Neural cell (in vitro differentiated cells): ENCODE measurements at regions not wholly inside any gene's neighbourhood (a gene's known extent, or its start where the extent isn't known, plus 50 kb on each side); places are given as distances from the start of the nearest gene placed in this dataset.

Source experiments
- H2AFZ ChIP-seq: fragments of 200-600, 300-800 bp; sonication (generic), shearing (Covaris generic); 2 replicates; pipeline ENCODE4 v1.6.0; 2014; ENCODE audit warnings: low read depth, mild to moderate bottlenecking, antibody characterized with exemption, low read length, moderate library complexity
- H3F3A ChIP-seq: fragments of 200-600 bp; shearing (Covaris generic); 2 replicates; pipeline ENCODE4 v1.6.1; 2016; ENCODE audit warnings: mild to moderate bottlenecking, moderate library complexity, mixed read lengths, antibody characterized with exemption, low read length; ENCODE audit not compliant: insufficient read depth, poor library complexity, severe bottlenecking
- H3K27ac ChIP-seq: fragments of 200-600, 300-800 bp; sonication (generic), shearing (Covaris generic); 2 replicates; pipeline ENCODE4 v1.5.1; 2014; ENCODE audit warnings: mild to moderate bottlenecking, low read length, moderate library complexity
- H3K27me3 ChIP-seq: fragments of 300-800, 200-600 bp; sonication (generic), shearing (Covaris generic); 2 replicates; pipeline ENCODE4 v1.6.0; 2014; ENCODE audit warnings: mild to moderate bottlenecking, low read depth, low read length, moderate library complexity; ENCODE audit not compliant: insufficient read depth
- H3K36me3 ChIP-seq: fragments of 300-800, 200-600 bp; sonication (generic), shearing (Covaris generic); 2 replicates; pipeline ENCODE4 v1.5.1; 2014; ENCODE audit warnings: mild to moderate bottlenecking, antibody characterized with exemption, low read length, moderate library complexity; ENCODE audit not compliant: insufficient read depth
- H3K4me2 ChIP-seq: fragments of 300-800, 200-600 bp; sonication (generic), shearing (Covaris generic); 2 replicates; pipeline ENCODE4 v1.6.0; 2014; ENCODE audit warnings: mild to moderate bottlenecking, low read length
- H3K4me3 ChIP-seq: fragments of 300-800, 200-600 bp; sonication (generic), shearing (Covaris generic); 2 replicates; pipeline ENCODE4 v1.5.1; 2014; ENCODE audit warnings: mild to moderate bottlenecking, low read length, moderate library complexity
- H3K79me2 ChIP-seq: fragments of 200-600 bp; shearing (Covaris generic); replicated peaks from 2 replicates; pipeline ENCODE4 v1.6.0; 2014; ENCODE audit warnings: mild to moderate bottlenecking, low read length, moderate library complexity; ENCODE audit not compliant: insufficient read depth
- H3K9ac ChIP-seq: fragments of 300-800, 200-600 bp; sonication (generic), shearing (Covaris generic); 2 replicates; pipeline ENCODE4 v1.6.1; 2016; ENCODE audit warnings: mild to moderate bottlenecking, low read length, mixed read lengths
- H3K9me2 ChIP-seq: fragments of 200-600 bp; shearing (Covaris generic); 2 replicates; pipeline ENCODE4 v1.6.1; 2016; ENCODE audit warnings: mild to moderate bottlenecking, low read length, mixed read lengths; ENCODE audit not compliant: insufficient read depth
- H3K9me3 ChIP-seq: fragments of 200-600, 300-800 bp; sonication (generic), shearing (Covaris generic); 2 replicates; pipeline ENCODE4 v1.6.1; 2016; ENCODE audit warnings: mild to moderate bottlenecking, mixed run types, low read length, moderate library complexity, mixed read lengths
- H4K20me1 ChIP-seq: fragments of 200-600 bp; shearing (Covaris generic); 2 replicates; pipeline ENCODE4 v1.6.1; 2016; ENCODE audit warnings: mild to moderate bottlenecking, mixed run types; ENCODE audit not compliant: insufficient read depth
- CTCF ChIP-seq: fragments of 450-650 bp; IDR thresholded peaks from 2 replicates; pipeline ENCODE4 v1.5.1; 2014; ENCODE audit warnings: antibody characterized with exemption, mild to moderate bottlenecking, moderate library complexity; ENCODE audit not compliant: poor library complexity, severe bottlenecking
- EP300 ChIP-seq: fragments of 450-650 bp; conservative IDR thresholded peaks from 2 replicates; pipeline ENCODE4 v1.6.1; 2014; ENCODE audit warnings: antibody characterized with exemption, mild to moderate bottlenecking, moderate library complexity; ENCODE audit not compliant: poor library complexity, severe bottlenecking
- EZH2 ChIP-seq: fragments of 200-600, 300-800 bp; shearing (Covaris generic), sonication (generic); IDR thresholded peaks from 2 replicates; pipeline ENCODE4 v1.6.1; 2014; ENCODE audit warnings: antibody characterized with exemption, low read length, borderline replicate concordance, mild to moderate bottlenecking; ENCODE audit not compliant: insufficient read depth, poor library complexity, severe bottlenecking
- MXI1 ChIP-seq: fragments of 450-650 bp; conservative IDR thresholded peaks from 2 replicates; pipeline ENCODE4 v1.6.1; 2014; ENCODE audit warnings: antibody characterized with exemption, mild to moderate bottlenecking; ENCODE audit not compliant: poor library complexity, severe bottlenecking
- POLR2AphosphoS5 ChIP-seq: IDR thresholded peaks from 2 replicates; pipeline ENCODE4 v1.6.1; 2012
- RAD21 ChIP-seq: fragments of 450-650 bp; conservative IDR thresholded peaks from 2 replicates; pipeline ENCODE4 v1.6.1; 2014; ENCODE audit warnings: antibody characterized with exemption, mild to moderate bottlenecking, moderate library complexity
- REST ChIP-seq: IDR thresholded peaks from 2 replicates; pipeline ENCODE4 v1.6.1; 2012; ENCODE audit warnings: borderline replicate concordance
- SMC3 ChIP-seq: fragments of 450-650 bp; conservative IDR thresholded peaks from 2 replicates; pipeline ENCODE4 v1.6.1; 2014; ENCODE audit warnings: antibody characterized with exemption, mild to moderate bottlenecking, moderate library complexity; ENCODE audit not compliant: poor library complexity
- TAF1 ChIP-seq: IDR thresholded peaks from 2 replicates; pipeline ENCODE4 v1.6.1; 2012; ENCODE audit warnings: low read depth

DNA sequence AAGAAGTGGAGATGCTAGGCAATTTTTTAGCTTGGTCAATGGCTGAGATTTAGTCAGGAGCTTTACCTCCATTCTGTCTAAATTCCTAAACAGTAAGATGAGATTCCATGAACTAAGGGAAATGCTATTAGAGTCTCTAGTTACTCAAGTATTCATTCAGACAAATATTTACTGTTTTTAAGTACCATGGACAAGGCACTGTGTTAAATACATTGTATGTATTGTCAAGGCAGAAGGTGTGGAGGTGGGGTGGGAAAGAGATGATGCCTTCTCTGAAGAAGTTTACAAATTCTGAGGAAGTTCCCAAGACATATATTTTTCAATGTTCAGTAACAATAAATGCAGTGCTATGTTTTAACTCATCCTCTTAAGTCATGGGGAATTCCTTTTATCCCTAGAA is 459.9 kb upstream of the NMUR2 start:
- no peaks in the 10 kb centered on the region for H3K9me3 ChIP-seq
- H3K4me3 ChIP-seq: no peak overlapping the region
- no peak overlapping the region for H2AFZ ChIP-seq
- no peaks in the 10 kb centered on the region for H3K9me2 ChIP-seq
- no peaks in the 10 kb centered on the region for H3F3A ChIP-seq
- no peak overlapping the region for H3K27ac ChIP-seq
- H3K4me2 ChIP-seq: no peak overlapping the region
- H3K27me3 ChIP-seq: no peaks in the 10 kb centered on the region
- TF ChIP-seq CTCF (no peak), MXI1 (no peak), EZH2 (no peak), POLR2AphosphoS5 (no peak), SMC3 (no peak), TAF1 (no peak), EP300 (no peak), RAD21 (no peak), REST (no peak)
- no peaks in the 10 kb centered on the region for H3K79me2 ChIP-seq
- H3K36me3 ChIP-seq: no peaks in the 10 kb centered on the region
- H3K9ac ChIP-seq: no peak overlapping the region
- no peaks in the 10 kb centered on the region for H4K20me1 ChIP-seq

DNA sequence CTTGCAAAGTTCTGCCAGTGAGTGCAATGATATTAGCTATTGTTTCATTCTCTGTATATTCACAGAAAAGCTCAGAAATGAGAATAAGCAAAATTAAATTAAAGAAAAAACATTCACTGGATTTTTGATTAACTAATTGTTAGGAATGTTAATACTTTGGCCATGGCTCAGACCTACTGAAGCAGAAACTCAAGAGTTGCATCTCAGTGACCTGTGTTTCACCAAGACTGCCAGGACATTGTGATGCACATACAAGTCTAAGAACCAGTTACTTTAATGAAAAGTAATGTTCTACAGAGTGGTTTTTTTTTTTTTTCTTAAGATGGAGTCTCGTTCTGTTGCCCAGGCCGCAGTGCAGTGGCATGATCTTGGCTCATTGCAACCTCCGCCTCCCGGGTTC is 464.9 kb upstream of the NMUR2 start:
- Histone ChIP-seq H3K9me2 (no peaks in the 10 kb centered on the region), H3K36me3 (no peaks in the 10 kb centered on the region), H3K9me3 (no peaks in the 10 kb centered on the region), H3K4me3 (no peak overlapping the region), H3K27me3 (no peaks in the 10 kb centered on the region), H2AFZ (no peak overlapping the region), H3K79me2 (no peaks in the 10 kb centered on the region), H4K20me1 (no peaks in the 10 kb centered on the region), H3K4me2 (no peak overlapping the region), H3K9ac (no peak overlapping the region), H3F3A (no peaks in the 10 kb centered on the region), H3K27ac (no peak overlapping the region)
- no peak for TF ChIP-seq EP300

DNA sequence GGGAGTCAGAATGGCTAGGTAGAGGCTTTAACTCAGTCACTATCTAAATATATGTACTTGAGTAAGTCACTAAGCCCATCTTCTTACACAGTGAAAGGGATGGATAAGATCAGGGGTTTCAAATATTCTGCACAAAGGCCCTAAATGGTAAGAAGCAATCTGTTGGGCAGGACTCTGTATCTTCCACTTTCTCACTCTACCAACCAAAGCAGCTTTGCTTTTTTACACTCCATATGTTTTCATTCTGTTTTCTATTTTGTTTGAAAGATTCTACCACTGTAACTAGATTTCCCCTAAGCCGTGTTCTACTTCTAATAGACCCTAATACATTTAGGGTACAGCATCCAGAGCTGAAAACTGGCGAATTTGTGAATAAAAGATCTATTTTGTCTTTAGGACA is 477.5 kb upstream of the NMUR2 start:
- H2AFZ ChIP-seq: no peak overlapping the region
- H3K4me3 ChIP-seq: no peak overlapping the region
- H3K79me2 ChIP-seq: no peaks in the 10 kb centered on the region
- H3K27me3 ChIP-seq: no peaks in the 10 kb centered on the region
- H3K27ac ChIP-seq: no peak overlapping the region
- H3F3A ChIP-seq: no peaks in the 10 kb centered on the region
- H3K4me2 ChIP-seq: no peak overlapping the region
- TF ChIP-seq TAF1 (no peak), POLR2AphosphoS5 (no peak), REST (no peak), EP300 (no peak), CTCF (no peak), RAD21 (no peak), MXI1 (no peak), SMC3 (no peak), EZH2 (no peak)
- H4K20me1 ChIP-seq: no peaks in the 10 kb centered on the region
- no peaks in the 10 kb centered on the region for H3K9me3 ChIP-seq
- H3K9ac ChIP-seq: no peak overlapping the region
- H3K9me2 ChIP-seq: no peaks in the 10 kb centered on the region
- no peaks in the 10 kb centered on the region for H3K36me3 ChIP-seq
